Myocyte (in vitro differentiated cells): ENCODE measurements at regions not wholly inside any gene's neighbourhood (a gene's known extent, or its start where the extent isn't known, plus 50 kb on each side); places are given as distances from the start of the nearest gene placed in this dataset.
"Not testable (repeated sequence)": the region's sequence is repeated elsewhere in the genome, so short reads cannot be mapped to it uniquely, and the experiment has no call there.

Experiments used
- DNase-seq: peaks from one replicate; pipeline ENCODE4 v3.0.0-alpha.2; 2012; ENCODE audit warnings: low read depth

- DNase-seq = no peak
Measured at GRCh38 chr1:164131949-164132348, 427.0 kb upstream of the PBX1 start.

GRCh38 chr1:164137273-164137925, 421.6 kb upstream of the PBX1 start:
- no peak for DNase-seq

- no peak for DNase-seq
Measured at GRCh38 chr1:164141797-164142196, 417.2 kb upstream of the PBX1 start.

- no peak for DNase-seq
Measured at GRCh38 chr1:164154622-164155021, 404.4 kb upstream of the PBX1 start.

- DNase-seq = no peak
Measured at GRCh38 chr1:164155347-164155746, 403.6 kb upstream of the PBX1 start.

GRCh38 chr1:164163289-164163849, 395.6 kb upstream of the PBX1 start:
- DNase-seq = no peak

- no peak for DNase-seq
Measured at GRCh38 chr1:164165466-164165865, 393.5 kb upstream of the PBX1 start.

GRCh38 chr1:164166454-164166853, 392.5 kb upstream of the PBX1 start:
- not testable (repeated sequence) for DNase-seq

- DNase-seq = no peak
Measured at GRCh38 chr1:164177118-164177517, 381.9 kb upstream of the PBX1 start.

- DNase-seq = no peak
Measured at GRCh38 chr1:164180824-164181223, 378.2 kb upstream of the PBX1 start.

- no peak for DNase-seq
Measured at GRCh38 chr1:164183854-164184635, 374.9 kb upstream of the PBX1 start.

- DNase-seq = no peak
Measured at GRCh38 chr1:164186881-164187280, 372.1 kb upstream of the PBX1 start.

GRCh38 chr1:164188497-164188896, 370.5 kb upstream of the PBX1 start:
- no peak for DNase-seq

- no peak for DNase-seq
Measured at GRCh38 chr1:164191191-164191590, 367.8 kb upstream of the PBX1 start.

GRCh38 chr1:164210211-164210739, 348.7 kb upstream of the PBX1 start:
- DNase-seq = no peak

- DNase-seq = no peak
Measured at GRCh38 chr1:164223378-164223777, 335.6 kb upstream of the PBX1 start.

GRCh38 chr1:164225011-164225410, 334.0 kb upstream of the PBX1 start:
- DNase-seq = no peak

GRCh38 chr1:164226977-164227376, 332.0 kb upstream of the PBX1 start:
- no peak for DNase-seq

GRCh38 chr1:164228928-164229327, 330.1 kb upstream of the PBX1 start:
- no peak for DNase-seq

- DNase-seq = no peak
Measured at GRCh38 chr1:164233149-164233548, 325.8 kb upstream of the PBX1 start.

GRCh38 chr1:164240081-164240480, 318.9 kb upstream of the PBX1 start:
- DNase-seq = no peak

- DNase-seq = no peak
Measured at GRCh38 chr1:164250365-164250764, 308.6 kb upstream of the PBX1 start.
